Kidney glomerular epithelial cell (primary cell): ENCODE measurements at regions not wholly inside any gene's neighbourhood (a gene's known extent, or its start where the extent isn't known, plus 50 kb on each side); places are given as distances from the start of the nearest gene placed in this dataset.

Experiments
- DNase-seq: peaks from one replicate; lab custom pipeline; 2025; lab: John Stamatoyannopoulos, UW

DNA sequence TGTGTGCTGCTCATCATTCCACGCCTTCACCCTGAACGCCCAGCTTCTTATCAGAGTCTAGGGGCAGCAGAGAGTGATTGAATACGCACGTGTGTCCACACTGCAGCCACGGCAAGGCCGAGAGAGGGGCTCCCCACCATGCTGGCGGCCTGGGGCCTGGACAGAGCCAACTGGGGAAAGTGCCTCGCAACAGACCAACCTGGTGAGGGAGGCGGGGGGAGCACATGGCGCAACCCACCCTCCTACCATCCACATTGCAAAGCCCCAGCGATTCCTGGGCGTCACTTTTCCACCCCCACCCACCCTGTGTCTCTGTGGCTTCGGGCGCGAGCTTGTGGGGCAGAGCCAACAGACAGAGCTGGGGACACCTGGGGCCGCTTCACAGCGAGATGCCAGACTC is 66.4 kb upstream of the DUSP22 start:
- no peak for DNase-seq

GRCh38 chr6:226516-227073 is 65.7 kb upstream of the DUSP22 start:
- DNase-seq, result no peak

GRCh38 chr6:227074-227782 is 65.1 kb upstream of the DUSP22 start:
- no peak for DNase-seq

GRCh38 chr6:227812-228338 is 64.4 kb upstream of the DUSP22 start:
- DNase-seq, result no peak

- no peak for DNase-seq
Observed at GRCh38 chr6:228881-229651, 63.2 kb upstream of the DUSP22 start.

- no peak for DNase-seq
Observed at GRCh38 chr6:231779-232178, 60.5 kb upstream of the DUSP22 start.

GRCh38 chr6:232982-233640 is 59.2 kb upstream of the DUSP22 start:
- DNase-seq, result no peak

- no peak for DNase-seq
Observed at GRCh38 chr6:234706-235372, 57.4 kb upstream of the DUSP22 start.

GRCh38 chr6:235763-236360 is 56.4 kb upstream of the DUSP22 start:
- DNase-seq, result peak; percentile 13

DNA sequence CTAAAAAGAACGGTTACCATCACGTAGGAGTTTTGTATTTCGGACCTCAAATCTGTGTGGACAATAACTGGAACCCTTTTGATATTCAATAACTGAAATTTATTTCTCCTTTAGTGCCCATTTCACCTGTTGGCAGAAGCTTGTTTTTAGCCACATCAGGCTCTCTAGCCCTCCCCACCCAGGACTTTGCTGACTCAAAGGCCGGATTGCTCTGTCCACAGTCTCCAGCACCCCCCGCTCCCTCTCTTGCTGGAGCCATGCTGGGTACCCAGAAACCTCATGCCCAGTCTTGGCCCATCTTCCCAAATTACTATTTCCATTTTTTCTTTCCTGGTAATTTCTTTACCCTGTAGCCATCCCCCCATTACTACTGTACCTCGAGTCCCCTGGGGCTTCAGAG is 55.8 kb upstream of the DUSP22 start:
- DNase-seq, result no peak

- no peak for DNase-seq
Observed at GRCh38 chr6:240151-240550, 52.1 kb upstream of the DUSP22 start.

DNA sequence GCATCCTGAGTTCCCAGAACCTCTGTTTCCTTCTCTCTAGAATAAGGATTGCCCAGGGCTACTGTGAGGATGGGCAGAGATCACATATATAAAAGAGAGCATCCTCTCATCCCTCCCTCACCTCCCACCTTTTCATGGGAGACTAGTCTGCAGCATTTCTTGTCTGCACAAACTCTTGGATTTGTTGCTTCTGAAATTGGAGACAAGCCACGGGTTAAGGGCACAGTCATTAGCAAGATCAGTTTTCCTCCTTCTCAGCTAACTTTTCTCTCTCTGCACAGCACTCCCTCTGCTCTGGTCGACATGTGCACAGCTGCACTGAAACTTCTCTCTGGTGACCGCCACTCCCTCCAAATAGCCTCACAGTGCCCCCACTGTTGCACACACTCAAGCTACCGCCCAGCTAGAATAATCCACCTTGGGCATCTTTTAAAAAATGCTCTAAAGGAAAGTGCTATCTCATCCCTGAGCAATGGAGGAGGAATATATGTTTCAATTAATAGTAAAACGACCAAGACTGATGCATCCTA is 50.9 kb upstream of the DUSP22 start:
- no peak for DNase-seq
